Left lobe of liver (tissue), 2 donors: ENCODE measurements at regions not wholly inside any gene's neighbourhood (a gene's known extent, or its start where the extent isn't known, plus 50 kb on each side); places are given as distances from the start of the nearest gene placed in this dataset.
"Not testable (repeated sequence)": the region's sequence is repeated elsewhere in the genome, so short reads cannot be mapped to it uniquely, and the experiment has no call there.

Source experiments
- ATAC-seq: fragments of 200-7000 bp; cut with Tn5 transposase; one replicate; pipeline ENCODE4 v1.9.1; 2020; ENCODE audit warnings: mild to moderate bottlenecking, moderate library complexity
- DNase-seq: peaks from one replicate; pipeline ENCODE4 v3.0.0-alpha.2; 2020; ENCODE audit warnings: low spot score
- donor health status: DM: no; HTN: no; CAD: no; lungs with moderate emphysema.
- donor health status: DM: no; HTN: yes; CAD: no.

DNA sequence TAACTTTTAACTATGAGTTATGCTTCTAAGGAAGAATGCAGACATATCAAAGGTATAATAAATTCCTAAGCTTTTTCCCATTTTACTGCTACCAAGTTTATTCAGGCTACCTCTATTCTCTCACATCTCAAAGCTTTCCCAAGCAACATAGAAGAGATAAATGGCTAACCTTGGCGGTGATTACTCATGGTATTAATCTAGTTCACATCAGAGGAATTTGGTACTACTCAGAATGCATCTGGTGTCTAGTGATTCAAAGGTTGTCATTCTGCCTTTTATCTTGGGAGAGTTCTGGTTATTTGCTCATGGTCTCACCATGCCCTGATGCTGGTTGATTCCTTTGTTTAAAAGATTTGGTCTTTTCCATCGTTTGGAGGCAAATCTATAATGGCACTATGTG is 182.7 kb downstream of the TAF11L14 start:
- ATAC-seq (no peak), DNase-seq (no peak)

DNA sequence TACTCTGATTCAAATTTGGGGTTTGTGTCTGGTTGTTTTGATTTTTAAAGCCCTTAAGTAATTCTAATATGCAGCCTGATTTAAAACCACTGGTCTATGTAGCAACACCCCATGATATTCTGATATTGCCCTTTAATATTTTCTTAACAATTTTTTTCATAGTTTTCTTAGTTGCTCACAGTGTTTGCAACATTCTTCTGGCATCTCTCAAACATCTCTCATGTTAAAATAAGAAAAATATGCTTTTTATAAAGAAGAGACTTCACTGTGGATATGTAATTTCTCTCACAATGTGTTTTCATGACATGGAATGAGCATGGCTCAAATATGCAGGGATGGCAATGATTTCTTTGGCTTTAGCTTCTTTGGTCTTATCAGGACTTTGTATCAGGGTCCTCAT is 183.7 kb downstream of the TAF11L14 start:
- DNase-seq (no peak), ATAC-seq (no peak)

DNA sequence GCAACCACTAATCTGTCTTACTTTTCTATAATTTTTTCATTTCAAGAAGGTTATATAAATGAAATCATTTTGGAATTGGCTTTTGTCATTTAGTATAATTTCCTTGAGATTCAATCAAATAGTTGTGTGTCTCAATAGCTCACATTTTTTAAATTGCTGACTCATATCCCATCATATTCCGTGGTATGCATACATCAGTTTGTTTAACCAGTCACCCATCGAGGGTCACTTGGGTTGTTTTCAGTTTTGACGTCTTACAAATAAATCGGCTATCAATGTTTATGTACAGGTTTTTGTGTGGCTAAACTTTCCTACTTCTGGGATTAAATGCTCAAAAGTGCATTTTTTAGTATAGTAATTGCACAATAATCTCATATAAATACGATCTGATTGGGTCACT is 185.5 kb downstream of the TAF11L14 start:
- DNase-seq (no peak), ATAC-seq (no peak)

DNA sequence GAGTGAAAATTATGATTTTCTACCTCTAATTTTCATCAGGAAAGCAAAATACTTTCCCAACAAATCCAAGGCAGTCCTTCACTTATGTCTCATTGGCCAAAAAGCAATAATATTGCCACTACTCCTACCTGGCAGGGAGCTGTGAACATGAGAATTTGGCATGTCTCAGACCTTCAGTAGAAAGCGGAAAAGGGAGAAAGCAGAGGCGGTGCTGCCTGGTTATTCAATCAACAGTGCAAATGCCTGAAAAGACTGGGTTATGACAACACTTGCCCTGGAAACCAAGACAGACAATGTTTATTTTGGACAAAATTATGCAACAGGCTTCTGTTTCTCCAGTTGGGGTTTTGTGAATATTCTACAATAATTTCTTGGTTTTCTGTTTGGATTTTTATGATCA is 194.4 kb downstream of the TAF11L14 start:
- DNase-seq (no peak), ATAC-seq (no peak)

DNA sequence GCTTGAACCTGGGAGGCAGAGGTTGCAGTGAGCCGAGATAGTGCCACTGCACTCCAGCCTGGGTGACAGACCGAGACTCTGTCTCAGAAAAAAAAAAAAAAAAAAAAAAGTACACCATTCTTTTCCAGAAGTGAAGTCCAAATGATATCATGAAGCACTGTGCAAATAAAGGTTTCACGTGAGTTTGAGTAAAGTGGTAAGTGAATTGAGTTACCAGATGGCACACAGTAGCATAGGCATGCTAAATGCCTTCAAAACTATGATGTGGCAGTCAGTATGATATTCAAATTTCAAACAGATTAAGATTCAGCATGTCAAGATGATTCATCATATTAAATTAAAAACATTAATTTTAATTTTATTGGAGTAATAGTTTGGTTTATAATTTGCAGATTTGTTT is 195.2 kb downstream of the TAF11L14 start:
- DNase-seq = no peak
- no peak for ATAC-seq

DNA sequence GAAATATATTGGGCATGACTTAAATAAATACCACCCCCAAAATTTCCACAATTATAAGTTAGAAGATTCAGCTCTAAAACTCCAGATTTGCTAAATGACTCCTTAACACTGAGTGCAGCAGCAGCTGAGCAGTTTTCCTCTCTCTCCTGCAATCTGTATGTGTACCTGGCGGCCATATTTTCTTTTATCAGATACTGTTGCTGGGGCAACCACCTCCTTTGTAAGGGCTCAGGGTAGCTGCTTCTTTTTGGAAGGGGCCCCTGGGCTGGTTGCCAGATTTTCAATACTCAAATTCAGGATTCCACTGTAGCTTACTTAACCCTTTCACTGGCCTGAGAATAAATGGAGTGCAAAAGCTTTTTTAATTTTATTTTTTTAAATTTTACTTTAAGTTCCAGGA is 197.0 kb downstream of the TAF11L14 start:
- no peak for ATAC-seq
- no peak for DNase-seq

DNA sequence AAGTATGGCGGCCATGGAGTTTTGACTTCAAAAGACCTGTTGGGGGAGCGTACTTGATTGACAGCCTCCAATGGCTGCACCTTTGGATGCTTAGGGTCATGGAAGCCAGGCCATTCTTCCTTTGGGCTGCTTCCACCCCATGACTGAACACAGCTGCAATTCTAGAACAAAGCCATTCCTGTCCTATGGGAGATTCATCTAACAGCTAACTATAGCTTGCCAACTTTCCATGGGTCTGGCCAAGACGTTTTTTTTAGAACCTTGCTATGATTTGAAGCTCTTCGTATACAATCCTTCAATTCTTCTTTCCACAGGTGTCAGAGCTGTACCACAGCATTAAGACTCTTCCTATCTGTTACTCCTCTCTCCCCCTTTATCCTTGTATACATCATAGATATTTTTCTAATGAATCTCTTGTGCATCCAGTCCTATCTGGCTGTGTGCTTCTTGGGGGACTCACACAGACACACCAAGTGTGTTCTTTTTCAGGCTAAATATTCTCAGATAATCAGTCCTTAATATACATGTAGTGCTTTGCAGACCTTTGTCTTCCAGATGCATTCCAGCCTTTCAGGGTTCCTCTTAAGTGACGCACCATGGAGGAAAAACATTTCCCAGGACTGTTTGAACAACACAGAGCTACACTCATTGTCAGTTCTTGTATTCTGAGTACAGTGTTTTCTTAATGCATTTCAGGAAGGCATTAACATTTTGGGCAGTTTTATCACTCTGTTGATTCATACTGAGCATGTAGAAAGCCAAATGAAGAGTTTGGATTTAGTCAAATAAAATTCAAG is 198.9 kb downstream of the TAF11L14 start:
- DNase-seq (no peak), ATAC-seq (no peak)

DNA sequence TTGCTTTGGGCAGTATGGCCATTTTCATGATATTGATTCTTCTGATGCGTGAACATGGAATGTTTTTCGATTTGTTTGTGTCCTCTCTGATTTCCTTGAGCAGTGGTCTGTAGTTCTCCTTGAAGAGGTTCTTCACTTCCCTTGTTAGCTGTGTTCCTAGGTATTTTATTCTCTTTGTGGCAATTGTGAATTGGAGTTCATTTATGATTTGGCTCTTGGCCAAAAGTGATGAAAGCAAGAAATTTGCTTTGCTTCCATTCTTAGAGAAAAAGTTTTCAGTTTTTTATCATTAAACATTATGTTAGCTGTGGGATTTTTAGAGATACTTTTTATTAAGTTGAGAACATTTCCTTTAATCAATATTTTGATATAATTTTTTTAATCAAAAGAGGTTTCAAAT is 203.5 kb downstream of the TAF11L14 start:
- no peak for DNase-seq
- ATAC-seq = no peak

DNA sequence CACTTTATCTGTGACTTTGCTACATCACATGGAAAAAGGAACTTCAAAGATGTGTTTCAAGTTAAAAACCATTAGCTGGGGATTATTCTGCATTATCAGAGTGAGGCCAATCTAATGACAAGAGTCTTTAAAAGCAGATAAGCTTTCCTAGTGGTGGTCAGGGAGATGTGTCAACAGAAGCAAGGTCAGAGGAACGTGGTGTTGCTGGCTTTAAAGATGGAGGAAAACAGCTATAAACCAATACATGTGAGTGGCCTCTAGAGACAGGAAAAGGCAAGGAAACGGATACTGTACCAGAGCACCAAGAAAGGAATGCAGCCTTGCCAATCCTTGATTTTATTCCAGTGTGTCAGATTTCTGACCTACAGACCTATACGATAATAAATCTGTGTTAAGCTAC is 204.2 kb downstream of the TAF11L14 start:
- no peak for ATAC-seq

DNA sequence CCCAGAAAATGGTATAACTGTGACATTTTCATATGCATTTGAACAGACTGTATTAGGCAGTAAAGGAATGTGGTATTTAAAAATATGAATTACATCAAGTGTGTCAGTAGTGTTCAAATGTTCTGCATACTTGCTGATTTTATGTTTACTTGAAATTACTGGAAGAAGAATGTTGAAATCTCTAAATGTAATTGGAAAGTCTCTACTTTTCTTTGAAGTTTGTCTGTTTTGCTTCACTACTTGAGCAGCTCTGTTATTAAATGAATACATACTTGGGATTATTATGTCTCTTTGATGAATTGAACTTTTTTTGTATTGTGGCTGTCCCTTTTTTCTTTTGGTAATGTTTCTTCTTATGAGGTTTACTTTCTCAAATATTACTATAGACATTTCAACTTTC is 205.6 kb downstream of the TAF11L14 start:
- no peak for DNase-seq
- no peak for ATAC-seq

More for the DNA sequence above, 204.2 kb downstream of the TAF11L14 start:
- DNase-seq = no peak

DNA sequence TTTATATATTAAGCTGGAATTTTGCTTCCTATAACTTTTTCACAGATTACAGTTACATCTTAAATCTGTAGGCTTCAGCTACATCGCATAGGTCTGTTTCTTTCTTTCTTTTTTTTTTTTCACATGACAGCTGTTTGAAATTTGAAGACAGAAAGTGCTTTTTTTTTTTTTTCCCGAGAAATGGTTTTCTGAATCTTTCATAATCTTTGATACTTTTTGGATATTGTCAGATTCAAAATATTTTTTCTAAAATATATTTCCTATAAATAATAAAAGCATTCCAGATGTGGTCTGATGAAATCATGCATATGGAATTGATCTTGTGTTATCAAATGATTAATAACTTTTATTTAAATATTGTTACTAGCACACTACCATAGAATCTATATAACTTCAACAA is 212.2 kb downstream of the TAF11L14 start:
- DNase-seq (no peak), ATAC-seq (no peak)

DNA sequence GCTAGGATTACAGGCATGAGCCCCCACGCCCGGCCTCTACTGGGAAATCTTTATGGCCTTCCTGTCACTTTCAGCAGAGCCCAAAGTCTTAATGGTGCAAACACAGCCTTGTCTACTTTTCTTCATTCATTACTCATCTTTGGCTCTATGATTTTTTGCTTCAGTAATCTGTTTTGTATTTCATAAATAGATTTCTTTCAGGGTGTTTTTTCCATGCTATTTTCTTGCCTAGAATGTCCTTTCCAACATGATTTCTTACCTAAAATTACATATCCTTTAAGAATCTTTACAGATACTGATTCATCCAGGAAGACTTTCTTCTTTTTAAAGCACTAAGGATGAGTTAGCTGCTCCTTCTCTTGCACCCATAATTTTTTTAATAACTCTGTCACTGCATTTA is 213.0 kb downstream of the TAF11L14 start:
- no peak for DNase-seq
- ATAC-seq = no peak

DNA sequence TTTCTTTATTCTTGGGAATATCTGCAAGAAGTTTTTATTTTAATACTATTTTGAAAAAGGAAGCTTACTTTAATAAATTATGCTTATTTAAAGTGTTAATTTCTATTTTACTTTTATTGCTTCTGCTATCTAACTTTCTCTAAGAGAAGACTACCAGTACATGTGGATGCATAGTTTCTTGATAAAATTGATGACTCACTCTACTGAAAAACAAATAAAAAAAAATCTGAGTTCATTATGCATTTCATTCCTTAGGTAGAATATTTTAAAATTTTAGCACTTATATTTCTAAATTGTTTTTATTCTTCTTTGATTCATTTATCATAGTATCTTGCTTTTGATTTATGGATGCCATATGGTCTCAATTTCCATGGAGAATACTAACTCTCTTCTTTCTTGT is 217.9 kb downstream of the TAF11L14 start:
- no peak for ATAC-seq
- DNase-seq = no peak

DNA sequence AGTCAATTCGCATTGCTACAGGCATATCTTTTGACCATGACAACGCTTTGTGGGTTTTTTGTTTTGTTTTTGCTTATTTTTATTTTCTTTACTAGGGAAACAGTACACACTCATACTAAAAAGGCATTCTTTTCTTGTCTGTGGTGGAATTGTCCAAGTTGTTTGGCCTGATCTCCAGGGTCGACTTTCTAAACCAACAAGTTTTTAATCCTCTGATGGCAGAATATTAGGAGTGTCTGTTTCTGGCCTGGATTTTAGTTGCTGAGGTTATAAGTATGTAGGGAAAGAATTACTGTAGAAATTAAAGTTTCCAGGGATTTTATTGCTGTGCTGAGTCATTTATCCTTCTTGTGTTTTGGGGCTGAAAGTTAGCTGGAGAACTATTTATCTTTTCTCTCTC is 218.5 kb downstream of the TAF11L14 start:
- ATAC-seq (no peak), DNase-seq (no peak)

DNA sequence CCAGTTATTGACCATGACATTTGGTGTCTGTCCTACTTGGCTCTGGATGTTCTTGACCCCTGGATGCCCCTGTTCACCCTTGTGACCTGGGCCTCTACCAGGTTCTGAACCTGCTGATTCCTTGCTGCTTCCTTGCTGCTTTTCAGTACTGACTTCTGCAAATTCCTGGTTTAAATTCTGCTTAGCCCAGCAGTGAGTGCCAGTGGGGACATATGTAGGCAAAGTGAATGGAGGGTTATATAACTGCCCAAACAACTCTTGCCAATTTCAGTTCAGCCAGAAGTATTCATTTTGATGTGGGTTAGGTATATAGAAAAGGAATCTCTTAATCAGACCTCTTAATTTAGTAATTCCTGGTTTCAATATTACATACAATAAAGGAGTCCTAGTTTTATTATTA is 220.6 kb downstream of the TAF11L14 start:
- DNase-seq (no peak), ATAC-seq (no peak)

DNA sequence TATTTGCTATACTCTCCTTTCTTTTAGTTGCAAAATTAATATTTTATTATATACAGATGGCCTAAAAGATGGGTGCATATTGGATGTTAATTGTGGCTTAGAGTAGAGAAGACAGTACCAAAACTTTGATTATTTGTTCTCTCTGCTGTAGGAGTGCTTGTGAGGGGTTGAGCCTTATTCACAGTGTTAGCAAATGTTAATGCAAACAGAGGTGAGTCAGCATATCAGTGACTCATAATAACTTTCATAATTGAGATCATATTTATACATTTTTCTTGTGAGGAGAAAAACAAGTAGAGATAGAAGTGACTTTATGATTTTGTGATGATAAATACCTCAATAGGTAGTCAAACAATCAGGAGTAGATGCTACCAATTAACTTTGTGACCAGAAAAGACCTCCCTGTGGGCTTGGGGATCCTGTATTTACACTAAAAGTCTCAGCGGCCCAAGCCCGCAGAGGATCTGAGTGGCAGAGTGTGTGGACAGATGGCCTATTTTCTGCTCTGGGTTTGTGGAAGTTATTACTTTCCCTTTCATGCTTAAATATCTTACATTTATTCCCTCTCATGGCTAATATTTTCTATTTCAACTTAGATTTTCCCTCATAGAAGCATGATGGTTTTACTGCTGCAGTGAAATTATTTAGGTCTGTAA is 226.5 kb downstream of the TAF11L14 start:
- ATAC-seq = no peak
- no peak for DNase-seq

DNA sequence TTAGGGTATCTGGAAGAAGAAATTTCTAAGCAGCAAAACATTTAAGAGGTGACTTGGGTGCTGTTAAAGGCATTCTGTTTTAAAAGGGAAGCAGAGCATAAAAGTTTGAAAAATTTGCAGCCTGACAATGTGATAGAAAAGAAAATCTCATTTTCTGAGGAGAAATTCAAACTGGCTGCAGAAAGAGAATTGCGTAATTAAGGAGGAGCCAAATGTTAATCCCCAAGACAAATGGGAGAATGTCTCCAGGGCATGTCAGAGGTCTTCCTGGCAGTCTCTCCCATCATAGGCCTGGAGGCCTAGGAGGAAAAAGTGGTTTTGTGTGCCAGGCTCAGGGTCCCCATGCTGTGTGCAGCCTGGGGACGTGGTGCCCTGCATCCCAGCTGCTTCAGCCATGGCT is 230.6 kb downstream of the TAF11L14 start:
- not testable (repeated sequence) for ATAC-seq, DNase-seq

DNA sequence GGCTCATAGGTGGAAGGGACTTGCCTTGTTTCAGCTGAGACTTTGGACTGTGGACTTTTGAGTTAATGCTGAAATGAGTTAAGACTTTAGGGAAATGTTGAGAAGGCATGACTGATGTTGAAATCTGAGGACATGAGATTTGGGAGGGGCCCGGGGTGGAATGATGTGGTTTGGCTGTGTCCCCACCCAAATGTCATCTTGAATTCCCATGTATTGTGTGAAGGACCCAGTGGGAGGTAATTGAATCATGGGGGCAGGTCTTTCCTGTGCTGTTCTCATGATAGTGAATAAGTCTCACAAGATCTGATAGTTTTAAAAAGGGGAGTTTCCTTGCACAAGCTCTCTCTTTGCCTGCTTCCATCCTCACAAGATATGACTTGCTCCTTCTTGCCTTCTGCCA is 231.7 kb downstream of the TAF11L14 start:
- not testable (repeated sequence) for ATAC-seq

DNA sequence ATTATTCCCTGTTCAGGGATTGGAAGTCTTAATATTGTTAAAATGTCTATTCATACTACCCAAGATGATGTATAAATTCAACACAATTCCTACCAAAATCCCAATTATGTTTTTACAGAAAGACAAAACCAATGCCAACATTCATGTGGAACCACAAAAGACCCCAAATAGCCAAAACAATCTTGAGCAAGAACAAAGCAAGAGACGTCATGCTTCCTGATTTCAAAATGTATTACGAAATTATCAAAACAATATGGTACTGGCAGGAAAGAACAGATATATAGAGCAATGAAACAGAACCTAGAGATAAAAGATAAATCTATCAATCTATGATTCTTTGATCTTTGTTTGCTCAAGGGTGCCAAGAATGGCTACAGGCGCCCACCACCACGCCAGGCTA is 237.9 kb downstream of the TAF11L14 start:
- DNase-seq (no peak), ATAC-seq (no peak)

More for the DNA sequence above, 231.7 kb downstream of the TAF11L14 start:
- DNase-seq = not testable (repeated sequence)

DNA sequence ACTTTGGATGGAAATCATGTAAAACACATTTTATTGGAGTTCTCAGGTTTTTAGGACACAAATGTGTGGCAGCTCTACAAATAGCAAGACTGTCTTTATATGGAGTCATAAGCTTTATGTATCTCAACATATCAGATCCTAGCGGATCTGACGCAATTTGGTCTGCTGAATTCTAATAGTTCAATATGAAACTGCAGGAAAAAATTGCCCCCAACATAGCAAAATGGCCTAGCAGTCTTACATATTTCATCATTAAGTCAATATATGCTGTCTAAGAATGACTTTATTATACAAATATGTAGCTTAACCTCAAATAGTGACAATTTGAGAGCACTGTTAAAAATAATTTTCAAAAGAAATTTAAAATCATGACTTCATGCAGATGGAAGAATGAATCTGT is 244.3 kb downstream of the TAF11L14 start:
- no peak for DNase-seq

DNA sequence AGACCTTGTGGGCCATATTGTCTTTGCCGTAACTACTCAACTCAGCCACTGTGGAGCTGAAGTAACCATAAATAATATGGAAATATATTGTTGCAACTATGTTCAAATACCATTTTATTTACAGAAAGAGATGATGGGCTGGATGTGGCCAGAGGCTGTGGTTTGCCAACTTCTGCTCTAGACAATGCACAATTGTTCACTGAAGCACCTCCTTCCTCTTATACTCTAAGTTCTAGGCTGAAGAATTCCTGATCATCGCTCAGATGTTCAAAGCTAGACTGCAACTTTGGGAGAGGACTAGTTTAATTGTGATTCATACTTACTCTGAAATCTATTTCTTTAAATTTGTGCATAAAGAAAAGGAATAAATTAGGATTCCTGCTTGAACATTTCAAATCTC is 245.0 kb downstream of the TAF11L14 start:
- DNase-seq (no peak), ATAC-seq (no peak)

More for the DNA sequence above, 244.3 kb downstream of the TAF11L14 start:
- no peak for ATAC-seq

DNA sequence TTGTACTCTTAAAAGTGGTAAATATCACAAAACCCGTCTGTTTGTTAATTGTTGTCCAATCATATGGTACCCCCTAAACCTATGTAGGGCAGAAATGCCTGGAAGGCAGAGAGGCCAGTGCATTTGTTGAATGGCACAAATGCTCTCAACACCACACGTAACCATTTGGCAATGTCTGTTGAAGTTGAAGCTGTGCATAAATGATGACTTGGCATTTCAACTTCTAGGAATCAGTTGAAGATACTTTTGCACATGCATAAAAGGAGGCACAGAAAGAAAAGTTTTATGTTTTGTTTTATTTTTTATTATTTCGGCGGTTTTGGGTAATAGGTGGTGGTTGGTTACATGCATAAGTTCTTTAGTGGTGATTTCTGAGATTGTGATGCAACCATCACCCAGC is 246.6 kb downstream of the TAF11L14 start:
- DNase-seq = no peak

More for the DNA sequence above, 246.6 kb downstream of the TAF11L14 start:
- no peak for ATAC-seq
